ENCODE measurements at regions not wholly inside any gene's neighbourhood (a gene's known extent, or its start where the extent isn't known, plus 50 kb on each side); places are given as distances from the start of the nearest gene placed in this dataset.

- ChIA-PET CTCF (ENCODE audit: low intra/inter-chr PET ratio) (no interaction called here), POLR2A (interaction anchor here (0.9 kb wide), 1 partner anchor 16 kb away, joined by 3 read pairs; no protein-coding TSS in a partner anchor)
- H4K20me1 ChIP-seq (replicated peaks; ENCODE audit: control insufficient read depth, insufficient read depth, low read length): no peaks in the 10 kb centered on the region
- H3K9ac ChIP-seq (ENCODE audit: insufficient read depth in 1 of 2, low read depth in 2 of 2, low read length in 2 of 2): no peak overlapping the region
- no peaks in the 10 kb centered on the region for H3K36me3 ChIP-seq (ENCODE audit: control insufficient read depth, insufficient read depth, low read length)
- no peak for TF ChIP-seq PPARD (CRISPR knock-in tag; IDR thresholded peaks at IDR 0.05)
- TF ChIP-seq CBFA2T2 (conservative IDR thresholded peaks at IDR 0.05): no peak
- no peak for TF ChIP-seq TCFL5 (CRISPR knock-in tag; conservative IDR thresholded peaks at IDR 0.05)
- TF ChIP-seq GTF2F1 (IDR thresholded peaks at IDR 0.05; ENCODE audit: low read depth, low read length): no peak
- TF ChIP-seq ZNF431 (CRISPR knock-in tag; IDR thresholded peaks at IDR 0.05): no peak
- TF ChIP-seq ZZZ3 (IDR thresholded peaks at IDR 0.05): no peak
- no peak for TF ChIP-seq BRD9 (IDR thresholded peaks at IDR 0.05; ENCODE audit: low read depth, partially characterized antibody)
- TF ChIP-seq GTF2A2 (tag; IDR thresholded peaks at IDR 0.05): no peak
- no peaks in the 10 kb centered on the region for H3K79me2 ChIP-seq (ENCODE audit: control insufficient read depth, insufficient read depth, low read length)
- no peak for DNase-seq (ENCODE audit: extremely low read depth in 1 of 4, low spot score in 3 of 4)
- H3K4me3 ChIP-seq: no peak overlapping the region
- no peaks in the 10 kb centered on the region for H3K27me3 ChIP-seq (ENCODE audit: control insufficient read depth in 2 of 2, insufficient read depth in 2 of 2, low read length in 2 of 2)
- peaks cover 2 to 20% of the 10 kb centered on the region in 2 experiments; a peak in 2 of 5 replicates for H3K4me1 ChIP-seq (replicated peaks in 1 of 2; ENCODE audit: control insufficient read depth in 2 of 2, insufficient read depth in 2 of 2, low read length in 2 of 2)
- no peak for ATAC-seq
- WGBS (ENCODE audit: insufficient coverage, low coverage, missing lambda C conversion rate): 21% methylated on average over 2 of the region's 2 CpGs
- no peak overlapping the region for H3K27ac ChIP-seq (ENCODE audit: extremely low read depth, low read depth, low read length)
- intact Hi-C loops (cut with micrococcal nuclease) (no loop called here), in situ Hi-C loops (cut with MboI) (no loop called here)
- H3K4me2 ChIP-seq (ENCODE audit: insufficient read depth, low read length): no peak overlapping the region
- no peaks in the 10 kb centered on the region for H3K9me1 ChIP-seq (ENCODE audit: control insufficient read depth, insufficient read depth, low read length)
- H2AFZ ChIP-seq (ENCODE audit: low read depth, low read length): no peak overlapping the region
- H3K9me3 ChIP-seq (replicated peaks; ENCODE audit: control insufficient read depth, insufficient read depth, low read depth, low read length): no peaks in the 10 kb centered on the region
- FAIRE-seq: no peak
- BruUV-seq (replicated peaks): no TSS peak
These were observed 151.0 kb downstream of the BBOX1 start for GRCh38 chr11:27191639-27192038.

- TF ChIP-seq PRPF4 (IDR thresholded peaks at IDR 0.05; ENCODE audit: insufficient read depth, low read depth, low read length, poor library complexity, severe bottlenecking) (no peak), ZNF217 (CRISPR knock-in tag; IDR thresholded peaks at IDR 0.05) (no peak)
- Histone ChIP-seq H4K20me1 (replicated peaks; ENCODE audit: control insufficient read depth, insufficient read depth, low read length) (no peaks in the 10 kb centered on the region), H3K27ac (ENCODE audit: extremely low read depth, low read depth, low read length) (no peak overlapping the region), H3K9me3 (replicated peaks; ENCODE audit: control insufficient read depth, insufficient read depth, low read depth, low read length) (no peaks in the 10 kb centered on the region), H3K4me2 (ENCODE audit: insufficient read depth, low read length) (no peak overlapping the region), H2AFZ (ENCODE audit: low read depth, low read length) (no peak overlapping the region), H3K9me1 (ENCODE audit: control insufficient read depth, insufficient read depth, low read length) (no peaks in the 10 kb centered on the region), H3K79me2 (ENCODE audit: control insufficient read depth, insufficient read depth, low read length) (no peaks in the 10 kb centered on the region), H3K4me3 (no peak overlapping the region), H3K4me1 (replicated peaks in 1 of 2; ENCODE audit: control insufficient read depth in 2 of 2, insufficient read depth in 2 of 2, low read length in 2 of 2) (peaks cover 2 to 14% of the 10 kb centered on the region in 2 experiments; a peak in 2 of 5 replicates), H3K9ac (ENCODE audit: insufficient read depth in 1 of 2, low read depth in 2 of 2, low read length in 2 of 2) (no peak overlapping the region), H3K36me3 (ENCODE audit: control insufficient read depth, insufficient read depth, low read length) (no peaks in the 10 kb centered on the region), H3K27me3 (ENCODE audit: control insufficient read depth in 2 of 2, insufficient read depth in 2 of 2, low read length in 2 of 2) (no peaks in the 10 kb centered on the region)
- WGBS (ENCODE audit: insufficient coverage, low coverage, missing lambda C conversion rate): 9% methylated on average over 5 of the region's 5 CpGs
- in situ Hi-C loops (cut with MboI): loop anchor here (5.0 to 10.0 kb wide), 3 partner anchors 66 to 294 kb away; no protein-coding TSS in a partner anchor
- no TSS peak for BruUV-seq (replicated peaks)
- POLR2A ChIA-PET: no interaction called here
- ATAC-seq: no peak
- intact Hi-C loops (cut with micrococcal nuclease): no loop called here
- no peak for DNase-seq (ENCODE audit: extremely low read depth in 1 of 4, low spot score in 3 of 4)
- FAIRE-seq: no peak
- CTCF ChIA-PET (ENCODE audit: low intra/inter-chr PET ratio): interaction anchor here (1.8 kb wide), 1 partner anchor 297 kb away, joined by 7 read pairs; no protein-coding TSS in a partner anchor
These were observed 148.1 kb downstream of the BBOX1 start for GRCh38 chr11:27188696-27189095.

Data from K562 (cell line).